Sigmoid colon (tissue), 6 donors: ENCODE measurements at regions not wholly inside any gene's neighbourhood (a gene's known extent, or its start where the extent isn't known, plus 50 kb on each side); places are given as distances from the start of the nearest gene placed in this dataset.
"Not testable (repeated sequence)": the region's sequence is repeated elsewhere in the genome, so short reads cannot be mapped to it uniquely, and the experiment has no call there.

Experiments
- DNase-seq: peaks from one replicate; pipeline ENCODE4 v3.0.0-alpha.2; 2019
- H3K27ac ChIP-seq, 4 donors: fragments of 200-600 bp; sonication (generic); one replicate each; pipeline ENCODE4 v1.5.1; 2016 to 2019; ENCODE audit warnings: mild to moderate bottlenecking in 1 of 4
- H3K27me3 ChIP-seq, 3 donors: fragments of 200-600 bp; sonication (generic); one replicate each; pipeline ENCODE4 v1.5.1; 2019; ENCODE audit warnings: mild to moderate bottlenecking in 1 of 3
- H3K36me3 ChIP-seq, 4 donors: fragments of 200-600 bp; sonication (generic); one replicate each; pipeline ENCODE4 v1.5.1; 2016 to 2019
- H3K4me1 ChIP-seq, 4 donors: fragments of 200-600 bp; sonication (generic); one replicate each; pipeline ENCODE4 v1.5.1; 2017 to 2019
- H3K4me3 ChIP-seq, 4 donors: fragments of 200-600 bp; sonication (generic); one replicate each; pipeline ENCODE4 v1.5.1; 2017 to 2019; ENCODE audit warnings: mild to moderate bottlenecking in 2 of 4, moderate library complexity in 1 of 4
- H3K9me3 ChIP-seq, 4 donors: fragments of 200-600 bp in 3 of 4; sonication (generic) in 3 of 4; one replicate each; pipeline versions ENCODE4 v1.5.1 to v1.6.1; 2013 to 2019
- CTCF ChIP-seq, 4 experiments: fragments of 450-650 bp in 3 of 4; fragments of 200-600 bp in 1 of 4; IDR thresholded peaks; one replicate each; pipeline ENCODE4 v1.5.1; 2016 to 2019; ENCODE audit warnings: antibody characterized with exemption in 4 of 4, mild to moderate bottlenecking in 3 of 4, moderate library complexity in 2 of 4
- EP300 ChIP-seq, 4 donors: sonication (generic); formaldehyde crosslinking; IDR thresholded peaks; one replicate each; pipeline ENCODE4 v1.6.1; 2017; ENCODE audit warnings: antibody characterized with exemption in 4 of 4
- POLR2A ChIP-seq, 2 donors: fragments of 450-650 bp; IDR thresholded peaks; one replicate each; pipeline ENCODE4 v1.6.1; 2016; ENCODE audit warnings: antibody characterized with exemption in 2 of 2, mild to moderate bottlenecking in 2 of 2, moderate library complexity in 2 of 2
- POLR2AphosphoS5 ChIP-seq, 4 donors: sonication (generic); formaldehyde crosslinking; IDR thresholded peaks; one replicate each; pipeline ENCODE4 v1.6.1; 2017; ENCODE audit warnings: antibody characterized with exemption in 4 of 4
- WGBS, 2 donors: extraction: QIAGEN DNeasy Blood & Tissue Kit; methylation state at CpG; one replicate each; pipeline ENCODE4 v1.1.7; 2013; 5-methylcytosine and 5-hydroxymethylcytosine counted together
- intact Hi-C: fragments of 100-400 bp; cut with DNase I; formaldehyde crosslinking; loops from one replicate; pipeline ENCODE4 v1.15.1; 2023
- donor health status: healthy with polysubstance abuse.
- donor health status: healthy.

DNA sequence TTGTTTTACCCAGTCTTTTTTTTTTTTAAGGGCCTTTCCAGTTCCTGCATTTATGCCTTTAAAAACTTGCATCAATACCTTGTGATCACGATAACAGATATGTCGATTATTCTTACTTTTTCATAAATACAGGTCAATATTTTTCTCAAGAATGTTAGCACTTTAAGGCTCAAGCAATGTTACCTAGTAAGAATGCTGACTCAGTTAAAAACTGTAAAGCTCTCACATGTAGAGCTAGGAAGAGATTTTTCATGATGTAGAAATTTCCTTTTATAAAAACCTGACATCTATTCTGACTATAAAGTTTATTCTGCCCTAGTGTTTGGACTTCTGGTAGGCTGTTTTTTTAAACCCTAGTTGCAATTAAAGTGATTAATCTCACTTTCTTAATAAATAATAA is 684.0 kb downstream of the ZBBX start:
- TF ChIP-seq POLR2AphosphoS5 (IDR thresholded peaks at IDR 0.05) (no peak), CTCF (IDR thresholded peaks at IDR 0.05) (no peak), EP300 (IDR thresholded peaks at IDR 0.05) (no peak), POLR2A (IDR thresholded peaks at IDR 0.05) (no peak)

GRCh38 chr3:166688665-166689064 is 691.4 kb downstream of the ZBBX start:
- Histone ChIP-seq H3K4me1 (no peaks in the 10 kb centered on the region), H3K36me3 (no peaks in the 10 kb centered on the region), H3K27ac (no peak overlapping the region), H3K9me3 (no peaks in the 10 kb centered on the region), H3K4me3 (no peak overlapping the region), H3K27me3 (no peaks in the 10 kb centered on the region)
- intact Hi-C loops: no loop called here
- WGBS, 2 donors: 89 to 94% methylated on average over 1 of the region's 1 CpG
- DNase-seq: no peak
- TF ChIP-seq CTCF (IDR thresholded peaks at IDR 0.05) (no peak), EP300 (IDR thresholded peaks at IDR 0.05) (no peak), POLR2AphosphoS5 (IDR thresholded peaks at IDR 0.05) (no peak), POLR2A (IDR thresholded peaks at IDR 0.05) (no peak)

More for the DNA sequence above, 684.0 kb downstream of the ZBBX start:
- Histone ChIP-seq H3K4me3 (no peak overlapping the region), H3K27ac (no peak overlapping the region), H3K9me3 (peaks cover 0 to 2% (median 0%) of the 10 kb centered on the region in 4 donors), H3K27me3 (no peaks in the 10 kb centered on the region), H3K4me1 (no peaks in the 10 kb centered on the region), H3K36me3 (no peaks in the 10 kb centered on the region)
- 92 to 94% methylated on average over 2 of the region's 2 CpGs for WGBS, 2 donors
- DNase-seq: no peak
- intact Hi-C loops: no loop called here

- 83 to 90% methylated on average over 1 of the region's 1 CpG for WGBS, 2 donors
- Histone ChIP-seq H3K9me3 (peaks cover 0 to 4% (median 0%) of the 10 kb centered on the region in 4 donors), H3K36me3 (no peaks in the 10 kb centered on the region), H3K27ac (no peak overlapping the region), H3K27me3 (no peaks in the 10 kb centered on the region), H3K4me1 (no peaks in the 10 kb centered on the region), H3K4me3 (no peak overlapping the region)
- TF ChIP-seq EP300 (IDR thresholded peaks at IDR 0.05) (no peak), CTCF (IDR thresholded peaks at IDR 0.05) (no peak), POLR2AphosphoS5 (IDR thresholded peaks at IDR 0.05) (no peak), POLR2A (IDR thresholded peaks at IDR 0.05) (no peak)
- intact Hi-C loops: no loop called here
- DNase-seq: no peak
Observed at GRCh38 chr3:166685246-166685645, 694.9 kb downstream of the ZBBX start.

GRCh38 chr3:166684077-166684476 is 696.0 kb downstream of the ZBBX start:
- H3K9me3 ChIP-seq, H3K27me3 ChIP-seq, H3K4me3 ChIP-seq, H3K27ac ChIP-seq, intact Hi-C loops, DNase-seq, H3K4me1 ChIP-seq, H3K36me3 ChIP-seq: not testable (repeated sequence)
- WGBS, 2 donors: 87 to 90% methylated on average over 5 of the region's 5 CpGs

DNA sequence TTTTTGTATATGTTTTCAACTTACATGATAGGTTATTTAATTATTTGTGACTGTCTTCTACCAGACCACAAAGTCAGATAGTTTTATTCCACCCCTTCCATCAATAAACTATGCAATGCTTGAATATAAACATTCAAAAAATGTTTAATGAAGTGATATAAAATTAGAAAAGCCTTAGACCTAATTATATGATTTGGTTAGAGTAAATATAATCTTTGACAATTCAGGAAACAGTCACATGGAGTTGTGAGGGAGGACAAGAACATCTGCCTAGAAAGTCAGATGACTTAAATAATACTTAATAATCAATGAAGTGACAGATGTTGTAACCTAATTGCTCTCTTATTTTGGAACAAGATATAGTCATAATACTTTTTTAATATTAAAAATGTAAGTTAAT is 710.3 kb downstream of the ZBBX start:
- no peak overlapping the region for H3K27ac ChIP-seq
- H3K4me3 ChIP-seq: no peak overlapping the region
- no peak for TF ChIP-seq CTCF (IDR thresholded peaks at IDR 0.05)
- no peak for TF ChIP-seq POLR2AphosphoS5 (IDR thresholded peaks at IDR 0.05)
- no peak for TF ChIP-seq POLR2A (IDR thresholded peaks at IDR 0.05)
- no peak for TF ChIP-seq EP300 (IDR thresholded peaks at IDR 0.05)
- H3K9me3 ChIP-seq: peaks cover 0 to 1% (median 0%) of the 10 kb centered on the region in 4 donors
- H3K27me3 ChIP-seq: no peaks in the 10 kb centered on the region
- peaks cover 0 to 16% (median 9%) of the 10 kb centered on the region in 4 donors for H3K4me1 ChIP-seq
- no peaks in the 10 kb centered on the region for H3K36me3 ChIP-seq
- no peak for DNase-seq
- intact Hi-C loops: no loop called here
